ENCODE measurements at regions not wholly inside any gene's neighbourhood (a gene's known extent, or its start where the extent isn't known, plus 50 kb on each side); places are given as distances from the start of the nearest gene placed in this dataset.

GRCh38 chr6:19976411-19977129, 139.4 kb downstream of the ID4 start:
- DNase-seq (ENCODE audit: low read depth in 2 of 2): no peak

GRCh38 chr6:19979059-19979458, 141.9 kb downstream of the ID4 start:
- no peak for DNase-seq (ENCODE audit: low read depth in 2 of 2)

GRCh38 chr6:19979986-19980385, 142.8 kb downstream of the ID4 start:
- DNase-seq (ENCODE audit: low read depth in 2 of 2): no peak

- no peak for DNase-seq (ENCODE audit: low read depth in 2 of 2)
These were observed 146.2 kb downstream of the ID4 start for GRCh38 chr6:19983374-19983773.

- no peak for DNase-seq (ENCODE audit: low read depth in 2 of 2)
These were observed 149.7 kb downstream of the ID4 start for GRCh38 chr6:19986691-19987438.

- DNase-seq (ENCODE audit: low read depth in 2 of 2): no peak
These were observed 151.4 kb downstream of the ID4 start for GRCh38 chr6:19988555-19988954.

- no peak for DNase-seq (ENCODE audit: low read depth in 2 of 2)
These were observed 154.0 kb downstream of the ID4 start for GRCh38 chr6:19991176-19991575.

GRCh38 chr6:19994909-19995308, 157.7 kb downstream of the ID4 start:
- no peak for DNase-seq (ENCODE audit: low read depth in 2 of 2)

- no peak for DNase-seq (ENCODE audit: low read depth in 2 of 2)
These were observed 158.5 kb downstream of the ID4 start for GRCh38 chr6:19995575-19996257.

- DNase-seq (ENCODE audit: low read depth in 2 of 2): no peak
These were observed 159.9 kb downstream of the ID4 start for GRCh38 chr6:19997104-19997503.

GRCh38 chr6:19998541-19998940, 161.4 kb downstream of the ID4 start:
- DNase-seq (ENCODE audit: low read depth in 2 of 2): no peak

GRCh38 chr6:19999319-20000191, 162.4 kb downstream of the ID4 start:
- no peak for DNase-seq (ENCODE audit: low read depth in 2 of 2)

GRCh38 chr6:20001286-20001685, 164.1 kb downstream of the ID4 start:
- DNase-seq (ENCODE audit: low read depth in 2 of 2): no peak

- DNase-seq (ENCODE audit: low read depth in 2 of 2): no peak
These were observed 168.9 kb downstream of the ID4 start for GRCh38 chr6:20006037-20006436.

- no peak for DNase-seq (ENCODE audit: low read depth in 2 of 2)
These were observed 171.0 kb downstream of the ID4 start for GRCh38 chr6:20008131-20008530.

- no peak for DNase-seq (ENCODE audit: low read depth in 2 of 2)
These were observed 176.1 kb downstream of the ID4 start for GRCh38 chr6:20013066-20013861.

GRCh38 chr6:20014508-20014907, 177.3 kb downstream of the ID4 start:
- DNase-seq (ENCODE audit: low read depth in 2 of 2): no peak

GRCh38 chr6:20020526-20020925, 183.4 kb downstream of the ID4 start:
- DNase-seq (ENCODE audit: low read depth in 2 of 2): no peak

- DNase-seq (ENCODE audit: low read depth in 2 of 2): no peak
These were observed 184.6 kb downstream of the ID4 start for GRCh38 chr6:20021795-20022194.

- peak in 1 of 2 donors; percentile 5 for DNase-seq (ENCODE audit: low read depth in 2 of 2)
These were observed 186.6 kb downstream of the ID4 start for GRCh38 chr6:20023549-20024315.
